ENCODE measurements at regions not wholly inside any gene's neighbourhood (a gene's known extent, or its start where the extent isn't known, plus 50 kb on each side); places are given as distances from the start of the nearest gene placed in this dataset.

DNA sequence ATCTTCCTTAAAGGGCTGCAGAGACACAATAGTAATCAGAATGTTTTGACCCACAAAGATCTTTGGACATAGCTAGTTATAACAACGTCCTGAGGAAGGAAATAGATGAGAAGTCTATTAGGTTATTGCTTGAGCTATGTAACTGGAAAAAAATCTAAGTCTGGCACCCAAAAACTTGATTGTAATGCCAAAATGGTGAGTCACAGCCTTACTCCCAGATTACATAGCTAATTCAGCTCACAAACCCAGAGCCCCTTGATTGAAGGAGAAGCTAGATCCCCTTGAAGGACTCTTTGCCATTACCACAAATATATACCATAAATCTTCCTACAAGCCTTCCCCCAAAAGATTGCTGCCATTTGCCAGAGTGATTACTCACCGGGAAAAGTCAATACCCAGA is 341.8 kb upstream of the KIF2A start:
- 93 to 100% methylated on average over 1 to 2 of the region's 2 CpGs for WGBS, 2 experiments (ENCODE audit: insufficient coverage in 1 of 2, insufficient read length in 1 of 2)
- Histone ChIP-seq H3K27me3 (ENCODE audit: control insufficient read depth, insufficient read depth, low read length, poor library complexity, severe bottlenecking) (no peaks in the 10 kb centered on the region), H3K27ac (ENCODE audit: low read depth, low read length) (no peak overlapping the region), H3K9me3 (ENCODE audit: control insufficient read depth, low read length) (no peaks in the 10 kb centered on the region), H3K9ac (ENCODE audit: extremely low read depth, low read length, poor library complexity, severe bottlenecking) (no peak overlapping the region), H3K4me3 (ENCODE audit: low read length) (no peak overlapping the region), H3K4me1 (ENCODE audit: control insufficient read depth, insufficient read depth, low read length) (peaks cover 12% of the 10 kb centered on the region), H3K36me3 (ENCODE audit: control insufficient read depth, insufficient read depth, low read length) (no peaks in the 10 kb centered on the region)
- Mint-ChIP-seq H3K4me3 (no peak overlapping the region), H3K27me3 (ENCODE audit: insufficient read depth) (no peaks in the 10 kb centered on the region), H3K27ac (no peak overlapping the region), H3K4me1 (peaks cover 20% of the 10 kb centered on the region), H3K9me3 (peaks cover 4% of the 10 kb centered on the region), H3K36me3 (ENCODE audit: low read depth) (no peaks in the 10 kb centered on the region)
- no peak for DNase-seq
- TF ChIP-seq, protein P1, sequence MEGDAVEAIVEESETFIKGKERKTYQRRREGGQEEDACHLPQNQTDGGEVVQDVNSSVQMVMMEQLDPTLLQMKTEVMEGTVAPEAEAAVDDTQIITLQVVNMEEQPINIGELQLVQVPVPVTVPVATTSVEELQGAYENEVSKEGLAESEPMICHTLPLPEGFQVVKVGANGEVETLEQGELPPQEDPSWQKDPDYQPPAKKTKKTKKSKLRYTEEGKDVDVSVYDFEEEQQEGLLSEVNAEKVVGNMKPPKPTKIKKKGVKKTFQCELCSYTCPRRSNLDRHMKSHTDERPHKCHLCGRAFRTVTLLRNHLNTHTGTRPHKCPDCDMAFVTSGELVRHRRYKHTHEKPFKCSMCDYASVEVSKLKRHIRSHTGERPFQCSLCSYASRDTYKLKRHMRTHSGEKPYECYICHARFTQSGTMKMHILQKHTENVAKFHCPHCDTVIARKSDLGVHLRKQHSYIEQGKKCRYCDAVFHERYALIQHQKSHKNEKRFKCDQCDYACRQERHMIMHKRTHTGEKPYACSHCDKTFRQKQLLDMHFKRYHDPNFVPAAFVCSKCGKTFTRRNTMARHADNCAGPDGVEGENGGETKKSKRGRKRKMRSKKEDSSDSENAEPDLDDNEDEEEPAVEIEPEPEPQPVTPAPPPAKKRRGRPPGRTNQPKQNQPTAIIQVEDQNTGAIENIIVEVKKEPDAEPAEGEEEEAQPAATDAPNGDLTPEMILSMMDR (conservative IDR thresholded peaks at IDR 0.05), result no peak

DNA sequence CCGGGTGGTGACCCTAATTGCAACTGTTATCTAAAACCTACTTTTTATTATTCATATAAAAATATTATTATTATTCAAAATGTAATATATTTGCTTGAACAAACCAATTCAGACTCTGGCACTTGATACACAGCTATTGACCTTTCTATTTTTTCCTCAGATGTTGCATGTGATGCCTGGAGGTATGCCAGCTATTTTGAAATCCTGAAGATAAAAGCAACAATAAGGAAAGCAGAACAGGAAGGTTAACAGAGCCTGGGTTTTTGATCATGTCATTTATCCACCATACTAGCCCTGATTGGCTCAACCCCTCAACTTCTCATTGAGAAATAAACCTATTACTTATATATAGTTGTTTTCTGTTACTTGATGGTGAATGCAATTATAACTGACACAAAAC is 340.9 kb upstream of the KIF2A start:
- no peaks in the 10 kb centered on the region for H3K36me3 Mint-ChIP-seq (ENCODE audit: low read depth)
- H3K9me3 ChIP-seq (ENCODE audit: control insufficient read depth, low read length), result no peaks in the 10 kb centered on the region
- no peak overlapping the region for H3K4me3 ChIP-seq (ENCODE audit: low read length)
- no peak overlapping the region for H3K9ac ChIP-seq (ENCODE audit: extremely low read depth, low read length, poor library complexity, severe bottlenecking)
- no peaks in the 10 kb centered on the region for H3K36me3 ChIP-seq (ENCODE audit: control insufficient read depth, insufficient read depth, low read length)
- H3K4me1 Mint-ChIP-seq, result peaks cover 23% of the 10 kb centered on the region
- peaks cover 4% of the 10 kb centered on the region for H3K9me3 Mint-ChIP-seq
- H3K4me1 ChIP-seq (ENCODE audit: control insufficient read depth, insufficient read depth, low read length), result peaks cover 12% of the 10 kb centered on the region
- no peaks in the 10 kb centered on the region for H3K27me3 ChIP-seq (ENCODE audit: control insufficient read depth, insufficient read depth, low read length, poor library complexity, severe bottlenecking)
- H3K27ac Mint-ChIP-seq, result no peak overlapping the region
- no peak for DNase-seq
- H3K27me3 Mint-ChIP-seq (ENCODE audit: insufficient read depth), result no peaks in the 10 kb centered on the region
- H3K27ac ChIP-seq (ENCODE audit: low read depth, low read length), result no peak overlapping the region
- WGBS, 2 experiments (ENCODE audit: insufficient coverage in 1 of 2, insufficient read length in 1 of 2), result no CpG with 5 or more reads among the region's 1 CpG
- H3K4me3 Mint-ChIP-seq, result no peak overlapping the region
- TF ChIP-seq, protein P1 (conservative IDR thresholded peaks at IDR 0.05), result no peak

DNA sequence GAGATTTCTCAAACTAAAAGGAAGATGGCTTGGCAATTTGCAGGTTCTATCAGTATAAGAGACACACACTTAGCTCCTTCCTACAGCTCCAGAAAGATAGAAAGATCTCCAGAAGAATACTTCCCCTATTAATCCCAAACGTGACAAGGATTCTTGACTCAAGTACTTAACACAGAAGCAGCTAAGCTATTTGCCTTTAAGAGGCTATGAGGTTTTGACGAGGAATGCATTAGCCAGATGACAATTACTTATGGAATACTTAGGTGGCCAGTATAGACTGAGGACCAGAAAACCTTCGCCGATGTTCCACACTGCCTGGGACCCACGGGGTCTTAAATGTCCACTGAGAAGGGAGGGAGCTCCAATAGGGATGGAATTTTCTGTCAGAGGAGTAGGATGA is 340.5 kb upstream of the KIF2A start:
- no peaks in the 10 kb centered on the region for H3K9me3 ChIP-seq (ENCODE audit: control insufficient read depth, low read length)
- DNase-seq, result no peak
- no peak overlapping the region for H3K27ac ChIP-seq (ENCODE audit: low read depth, low read length)
- H3K9me3 Mint-ChIP-seq, result peaks cover 4% of the 10 kb centered on the region
- no peak overlapping the region for H3K9ac ChIP-seq (ENCODE audit: extremely low read depth, low read length, poor library complexity, severe bottlenecking)
- peaks cover 24% of the 10 kb centered on the region for H3K4me1 Mint-ChIP-seq
- no peaks in the 10 kb centered on the region for H3K36me3 Mint-ChIP-seq (ENCODE audit: low read depth)
- WGBS, 2 experiments (ENCODE audit: insufficient coverage in 1 of 2, insufficient read length in 1 of 2), result 69 to 89% methylated on average over 2 to 5 of the region's 5 CpGs
- H3K27me3 Mint-ChIP-seq (ENCODE audit: insufficient read depth), result no peaks in the 10 kb centered on the region
- H3K27me3 ChIP-seq (ENCODE audit: control insufficient read depth, insufficient read depth, low read length, poor library complexity, severe bottlenecking), result no peaks in the 10 kb centered on the region
- H3K4me1 ChIP-seq (ENCODE audit: control insufficient read depth, insufficient read depth, low read length), result peaks cover 12% of the 10 kb centered on the region
- no peak overlapping the region for H3K4me3 ChIP-seq (ENCODE audit: low read length)
- H3K27ac Mint-ChIP-seq, result no peak overlapping the region
- TF ChIP-seq, protein P1 (conservative IDR thresholded peaks at IDR 0.05), result no peak
- no peak overlapping the region for H3K4me3 Mint-ChIP-seq
- H3K36me3 ChIP-seq (ENCODE audit: control insufficient read depth, insufficient read depth, low read length), result no peaks in the 10 kb centered on the region
